ENCODE measurements at regions not wholly inside any gene's neighbourhood (a gene's known extent, or its start where the extent isn't known, plus 50 kb on each side); places are given as distances from the start of the nearest gene placed in this dataset.

- DNase-seq (no peak), ATAC-seq (no peak)
- no peaks in the 10 kb centered on the region for H3K36me3 ChIP-seq (replicated peaks in 1 of 2; ENCODE audit: insufficient read depth in 1 of 2, low read depth in 2 of 2)
- H3K4me1 ChIP-seq, result no peaks in the 10 kb centered on the region
- no peaks in the 10 kb centered on the region for H3K9me3 ChIP-seq
- TF ChIP-seq CTCF (IDR thresholded peaks at IDR 0.05), result no peak
- no peak for TF ChIP-seq POLR2A (IDR thresholded peaks at IDR 0.05)
- H3K27me3 ChIP-seq, result no peaks in the 10 kb centered on the region
- no peak overlapping the region for H3K27ac ChIP-seq
- no peak overlapping the region for H3K4me3 ChIP-seq
- intact Hi-C loops (cut with DNase I), result no loop called here
- WGBS, 2 donors, result 68 to 78% methylated on average over 5 of the region's 5 CpGs
Observed at GRCh38 chr2:217153510-217153909, 293.6 kb upstream of the TNP1 start.

GRCh38 chr2:217152831-217153230, 293.0 kb upstream of the TNP1 start:
- Histone ChIP-seq H3K36me3 (replicated peaks in 1 of 2; ENCODE audit: insufficient read depth in 1 of 2, low read depth in 2 of 2) (no peaks in the 10 kb centered on the region), H3K9me3 (no peaks in the 10 kb centered on the region), H3K27ac (no peak overlapping the region), H3K4me1 (no peaks in the 10 kb centered on the region), H3K27me3 (no peaks in the 10 kb centered on the region), H3K4me3 (no peak overlapping the region)
- WGBS, 2 donors, result 75 to 87% methylated on average over 3 of the region's 3 CpGs
- intact Hi-C loops (cut with DNase I), result no loop called here
- ATAC-seq (no peak), DNase-seq (no peak)
- no peak for TF ChIP-seq CTCF (IDR thresholded peaks at IDR 0.05)

- no peak for TF ChIP-seq POLR2A (IDR thresholded peaks at IDR 0.05)
- TF ChIP-seq CTCF (IDR thresholded peaks at IDR 0.05), result no peak
- Histone ChIP-seq H3K27me3 (no peaks in the 10 kb centered on the region), H3K36me3 (replicated peaks in 1 of 2; ENCODE audit: insufficient read depth in 1 of 2, low read depth in 2 of 2) (no peaks in the 10 kb centered on the region), H3K9me3 (no peaks in the 10 kb centered on the region), H3K4me1 (no peaks in the 10 kb centered on the region), H3K4me3 (no peak overlapping the region), H3K27ac (no peak overlapping the region)
- ATAC-seq (no peak), DNase-seq (no peak)
- intact Hi-C loops (cut with DNase I), result no loop called here
- 55 to 58% methylated on average over 10 of the region's 10 CpGs for WGBS, 2 donors
Observed at GRCh38 chr2:217151509-217152206, 291.8 kb upstream of the TNP1 start.

GRCh38 chr2:217150236-217150635, 290.4 kb upstream of the TNP1 start:
- Histone ChIP-seq H3K27ac (no peak overlapping the region), H3K4me3 (no peak overlapping the region), H3K36me3 (replicated peaks in 1 of 2; ENCODE audit: insufficient read depth in 1 of 2, low read depth in 2 of 2) (no peaks in the 10 kb centered on the region), H3K4me1 (no peaks in the 10 kb centered on the region), H3K9me3 (no peaks in the 10 kb centered on the region), H3K27me3 (no peaks in the 10 kb centered on the region)
- DNase-seq (no peak), ATAC-seq (no peak)
- TF ChIP-seq CTCF (IDR thresholded peaks at IDR 0.05) (no peak), POLR2A (IDR thresholded peaks at IDR 0.05) (no peak)
- WGBS, 2 donors, result 76 to 80% methylated on average over 4 of the region's 4 CpGs
- intact Hi-C loops (cut with DNase I), result no loop called here

GRCh38 chr2:217149087-217149660, 289.3 kb upstream of the TNP1 start:
- H3K9me3 ChIP-seq, result no peaks in the 10 kb centered on the region
- no peaks in the 10 kb centered on the region for H3K27me3 ChIP-seq
- intact Hi-C loops (cut with DNase I), result no loop called here
- TF ChIP-seq CTCF (IDR thresholded peaks at IDR 0.05) (no peak), POLR2A (IDR thresholded peaks at IDR 0.05) (no peak)
- ATAC-seq (no peak), DNase-seq (no peak)
- H3K4me3 ChIP-seq, result no peak overlapping the region
- no peaks in the 10 kb centered on the region for H3K4me1 ChIP-seq
- no peaks in the 10 kb centered on the region for H3K36me3 ChIP-seq (replicated peaks in 1 of 2; ENCODE audit: insufficient read depth in 1 of 2, low read depth in 2 of 2)
- H3K27ac ChIP-seq, result no peak overlapping the region
- 71 to 76% methylated on average over 4 of the region's 4 CpGs for WGBS, 2 donors

All from body of pancreas (tissue), 4 donors.